Ascending aorta (tissue), 2 donors: ENCODE measurements at regions not wholly inside any gene's neighbourhood (a gene's known extent, or its start where the extent isn't known, plus 50 kb on each side); places are given as distances from the start of the nearest gene placed in this dataset.

Source experiments
- DNase-seq, 2 donors: peaks; one replicate each; pipeline ENCODE4 v3.0.0-alpha.2; 2019; ENCODE audit warnings: low spot score in 2 of 2
- H3K27ac ChIP-seq, 2 donors: fragments of 200-600 bp; sonication (generic); one replicate each; pipeline ENCODE4 v1.5.1; 2016 to 2017; ENCODE audit warnings: mild to moderate bottlenecking in 1 of 2
- H3K27me3 ChIP-seq: fragments of 200-600 bp; sonication (generic); one replicate; pipeline ENCODE4 v1.5.1; 2017
- H3K36me3 ChIP-seq, 2 donors: fragments of 200-600 bp; sonication (generic); one replicate each; pipeline ENCODE4 v1.5.1; 2016
- H3K4me1 ChIP-seq, 2 donors: fragments of 200-600 bp; sonication (generic); one replicate each; pipeline ENCODE4 v1.5.1; 2016 to 2017; ENCODE audit warnings: mild to moderate bottlenecking in 1 of 2
- H3K4me3 ChIP-seq, 2 donors: fragments of 200-600 bp; sonication (generic); one replicate each; pipeline ENCODE4 v1.5.1; 2016 to 2017; ENCODE audit warnings: mild to moderate bottlenecking in 1 of 2
- H3K9me3 ChIP-seq, 2 donors: fragments of 200-600 bp; sonication (generic); one replicate each; pipeline ENCODE4 v1.5.1; 2016
- CTCF ChIP-seq, 3 experiments: fragments of 200-600 bp in 2 of 3; fragments of 450-650 bp in 1 of 3; sonication (generic) in 2 of 3; IDR thresholded peaks; one replicate each; pipeline ENCODE4 v1.5.1; 2016 to 2019; ENCODE audit warnings: antibody characterized with exemption in 3 of 3, mild to moderate bottlenecking in 1 of 3, moderate library complexity in 1 of 3
- intact Hi-C: fragments of 100-400 bp; cut with DNase I; formaldehyde crosslinking; loops from one replicate; pipeline ENCODE4 v1.15.1; 2023

DNA sequence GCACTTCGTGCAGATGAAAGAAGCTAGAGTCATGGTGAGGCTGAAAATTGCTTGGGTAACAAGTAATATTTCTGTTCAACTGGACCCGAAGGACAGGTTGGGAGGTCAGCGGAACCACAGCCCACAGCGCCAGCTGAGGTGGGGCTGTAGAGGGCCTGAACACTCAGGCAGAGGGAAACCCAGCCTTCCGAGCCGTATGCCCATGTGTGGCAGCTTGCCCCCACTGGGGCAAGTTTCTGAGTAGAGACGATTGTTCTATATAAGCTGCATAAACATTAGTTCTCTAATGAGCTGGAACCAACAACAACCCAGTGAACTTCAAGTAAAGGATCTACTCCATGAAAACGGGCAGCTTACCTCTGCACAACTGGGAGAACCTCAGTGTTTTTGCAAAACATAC lies 58.4 kb upstream of the TNS3 start:
- no peak for TF ChIP-seq CTCF (IDR thresholded peaks at IDR 0.05)
- H3K4me1 ChIP-seq = peaks cover 13 to 34% of the 10 kb centered on the region in 2 donors

DNA sequence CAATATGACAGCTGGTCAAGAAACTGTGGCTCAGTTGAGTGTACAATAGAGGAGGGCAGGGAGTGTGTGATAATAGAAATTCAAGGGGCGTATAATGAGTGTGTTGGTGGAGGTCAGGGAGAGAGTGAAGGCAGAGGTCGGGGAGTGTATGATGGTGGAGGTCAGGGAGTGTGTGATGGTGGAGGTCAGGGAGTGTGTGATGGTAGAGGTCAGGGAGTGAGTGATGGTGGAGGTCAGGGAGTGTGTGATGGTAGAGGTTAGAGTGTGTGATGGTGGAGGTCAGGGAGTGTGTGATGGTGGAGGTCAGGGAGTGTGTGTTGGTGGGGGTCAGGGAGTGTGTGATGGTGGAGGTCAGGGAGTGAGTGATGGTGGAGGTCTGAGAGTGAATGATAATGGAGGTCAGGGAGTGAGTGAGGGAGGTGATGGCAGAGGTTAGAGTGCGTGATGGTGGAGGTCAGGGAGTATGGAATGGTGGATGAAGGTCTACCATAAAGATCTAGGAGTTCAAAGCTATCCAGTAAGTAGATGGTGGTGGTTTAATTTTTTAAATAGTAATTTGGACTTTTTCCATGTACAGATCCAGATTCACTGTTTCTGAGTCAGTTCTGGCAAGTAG lies 57.7 kb upstream of the TNS3 start:
- peaks cover 18 to 34% of the 10 kb centered on the region in 2 donors for H3K4me1 ChIP-seq
- H3K9me3 ChIP-seq = peaks cover 0 to 12% of the 10 kb centered on the region in 2 donors
- H3K27me3 ChIP-seq = no peaks in the 10 kb centered on the region
- intact Hi-C loops = loop anchor here (5.0 kb wide), 2 partner anchors 37 to 53 kb away; no protein-coding TSS in a partner anchor
- no peak overlapping the region for H3K4me3 ChIP-seq
- TF ChIP-seq CTCF (IDR thresholded peaks at IDR 0.05) = no peak
- no peak for DNase-seq
- peak overlapping the region in 1 of 2 donors; percentile 60 for H3K27ac ChIP-seq
- H3K36me3 ChIP-seq = no peaks in the 10 kb centered on the region

More for the DNA sequence above, 58.4 kb upstream of the TNS3 start:
- Histone ChIP-seq H3K4me3 (no peak overlapping the region), H3K27ac (no peak overlapping the region), H3K27me3 (no peaks in the 10 kb centered on the region), H3K36me3 (no peaks in the 10 kb centered on the region), H3K9me3 (peaks cover 0 to 12% of the 10 kb centered on the region in 2 donors)
- no peak for DNase-seq
- intact Hi-C loops = no loop called here

GRCh38 chr7:47638679-47639315 lies 56.9 kb upstream of the TNS3 start:
- peak in 1 of 2 donors; percentile 83 for DNase-seq
- TF ChIP-seq CTCF (IDR thresholded peaks at IDR 0.05) = no peak
- H3K4me3 ChIP-seq = no peak overlapping the region
- H3K27me3 ChIP-seq = no peaks in the 10 kb centered on the region
- H3K4me1 ChIP-seq = peaks cover 18 to 34% of the 10 kb centered on the region in 2 donors
- peaks cover 0 to 8% of the 10 kb centered on the region in 2 donors for H3K9me3 ChIP-seq
- no peaks in the 10 kb centered on the region for H3K36me3 ChIP-seq
- intact Hi-C loops = loop anchor here (5.0 kb wide), 2 partner anchors 36 to 54 kb away; no protein-coding TSS in a partner anchor
- H3K27ac ChIP-seq = peak overlapping the region; percentile 33 to 60

DNA sequence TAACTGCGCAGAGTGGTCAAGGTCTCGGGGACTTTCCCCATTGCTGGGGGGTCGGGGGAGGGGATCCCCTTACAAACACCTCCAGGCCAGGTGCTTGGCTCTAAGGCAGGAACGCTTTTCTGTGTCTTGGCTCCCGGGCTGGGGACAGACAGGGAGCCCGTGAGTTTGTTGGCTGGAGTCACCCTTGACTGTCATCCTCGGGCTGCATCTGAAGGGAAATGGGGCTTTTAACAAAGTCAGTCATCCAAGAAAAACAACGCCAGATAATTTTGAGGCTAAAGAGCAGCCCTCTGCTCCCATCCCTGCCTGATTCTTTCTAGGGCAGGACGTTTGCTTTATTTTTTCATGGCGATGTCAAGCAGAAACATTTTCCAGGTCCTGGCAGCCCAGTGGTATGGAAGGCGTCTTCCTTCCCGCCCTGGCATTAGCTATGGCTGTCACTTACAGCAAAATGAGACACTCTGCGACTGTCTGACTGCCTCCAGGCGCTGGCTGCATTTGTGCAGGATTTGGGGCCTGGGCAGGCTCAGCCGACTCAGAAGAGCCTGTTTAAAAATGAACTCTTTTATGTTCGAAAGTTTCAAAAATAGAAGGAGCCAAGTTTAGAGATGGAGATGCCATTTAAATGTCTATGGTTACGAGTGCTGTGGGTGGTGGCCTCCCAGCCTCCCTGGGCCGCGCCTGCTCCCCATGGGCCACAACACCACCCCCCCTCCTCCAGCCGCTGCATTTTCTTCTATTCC lies 54.7 kb upstream of the TNS3 start:
- no peak for TF ChIP-seq CTCF (IDR thresholded peaks at IDR 0.05)

GRCh38 chr7:47636081-47636432 lies 54.1 kb upstream of the TNS3 start:
- intact Hi-C loops = loop anchor here (2.0 to 5.0 kb wide), 3 partner anchors 34 to 56 kb away; no protein-coding TSS in a partner anchor
- Histone ChIP-seq H3K36me3 (no peaks in the 10 kb centered on the region), H3K4me3 (peak overlapping the region in 1 of 2 donors; percentile 35), H3K27ac (peak overlapping the region; percentile 83 to 85), H3K27me3 (no peaks in the 10 kb centered on the region), H3K4me1 (peaks cover 18 to 33% of the 10 kb centered on the region in 2 donors), H3K9me3 (no peaks in the 10 kb centered on the region)
- no peak for TF ChIP-seq CTCF (IDR thresholded peaks at IDR 0.05)
- DNase-seq = no peak

More for the DNA sequence above, 54.7 kb upstream of the TNS3 start:
- Histone ChIP-seq H3K9me3 (no peaks in the 10 kb centered on the region), H3K4me3 (peak overlapping the region in 1 of 2 donors; percentile 35), H3K36me3 (no peaks in the 10 kb centered on the region), H3K27me3 (no peaks in the 10 kb centered on the region), H3K27ac (peak overlapping the region; percentile 83 to 85), H3K4me1 (peaks cover 18 to 34% of the 10 kb centered on the region in 2 donors)
- no peak for DNase-seq
- intact Hi-C loops = loop anchor here (2.0 to 5.0 kb wide), 3 partner anchors 34 to 56 kb away; no protein-coding TSS in a partner anchor
